ENCODE measurements at regions not wholly inside any gene's neighbourhood (a gene's known extent, or its start where the extent isn't known, plus 50 kb on each side); places are given as distances from the start of the nearest gene placed in this dataset.
"Not testable (repeated sequence)": the region's sequence is repeated elsewhere in the genome, so short reads cannot be mapped to it uniquely, and the experiment has no call there.

- Histone ChIP-seq H3K4me1 (ENCODE audit: control insufficient read depth in 2 of 2, insufficient read depth in 2 of 2, low read length in 2 of 2) (no peaks in the 10 kb centered on the region), H3K36me3 (ENCODE audit: control insufficient read depth in 2 of 3, insufficient read depth in 3 of 3, low read length in 3 of 3) (no peaks in the 10 kb centered on the region), H3K27me3 (ENCODE audit: control insufficient read depth in 2 of 2, insufficient read depth in 2 of 2, low read length in 2 of 2) (no peaks in the 10 kb centered on the region), H3K4me3 (ENCODE audit: low read length) (no peak overlapping the region), H3K27ac (ENCODE audit: low read depth, low read length) (no peak overlapping the region), H3K9me3 (ENCODE audit: control insufficient read depth in 2 of 3, low read length in 3 of 3) (no peaks in the 10 kb centered on the region)
- no peak overlapping the region for H3K4me3 Mint-ChIP-seq
- H3K9me3 Mint-ChIP-seq: no peaks in the 10 kb centered on the region
- H3K4me1 Mint-ChIP-seq: peaks cover 0 to 9% (median 5%) of the 10 kb centered on the region in 7 donors
- intact Hi-C loops (cut with micrococcal nuclease): no loop called here
- CTCF ChIA-PET: no interaction called here
- no peak for ATAC-seq
- no peak overlapping the region for H3K27ac Mint-ChIP-seq
- POLR2A ChIA-PET: no interaction called here
- peaks cover 13 to 44% (median 24%) of the 10 kb centered on the region in 5 donors for H3K27me3 Mint-ChIP-seq
- DNase-seq: no peak
- no peaks in the 10 kb centered on the region for H3K36me3 Mint-ChIP-seq
Observed at GRCh38 chr1:38500352-38500751, 359.2 kb downstream of the RRAGC start.

- H3K27ac ChIP-seq (ENCODE audit: low read depth, low read length): no peak overlapping the region
- Mint-ChIP-seq H3K4me1 (peaks cover 0 to 9% (median 5%) of the 10 kb centered on the region in 7 donors), H3K4me3 (no peak overlapping the region), H3K27ac (no peak overlapping the region), H3K36me3 (no peaks in the 10 kb centered on the region), H3K27me3 (peaks cover 9 to 34% (median 14%) of the 10 kb centered on the region in 5 donors), H3K9me3 (no peaks in the 10 kb centered on the region)
- no peak overlapping the region for H3K4me3 ChIP-seq (ENCODE audit: low read length)
- POLR2A ChIA-PET: no interaction called here
- H3K4me1 ChIP-seq (ENCODE audit: control insufficient read depth in 2 of 2, insufficient read depth in 2 of 2, low read length in 2 of 2): no peaks in the 10 kb centered on the region
- CTCF ChIA-PET: no interaction called here
- H3K9me3 ChIP-seq (ENCODE audit: control insufficient read depth in 2 of 3, low read length in 3 of 3): no peaks in the 10 kb centered on the region
- DNase-seq: no peak
- ATAC-seq: no peak
- H3K27me3 ChIP-seq (ENCODE audit: control insufficient read depth in 2 of 2, insufficient read depth in 2 of 2, low read length in 2 of 2): no peaks in the 10 kb centered on the region
- no peaks in the 10 kb centered on the region for H3K36me3 ChIP-seq (ENCODE audit: control insufficient read depth in 2 of 3, insufficient read depth in 3 of 3, low read length in 3 of 3)
- intact Hi-C loops (cut with micrococcal nuclease): no loop called here
Observed at GRCh38 chr1:38498686-38499085, 360.9 kb downstream of the RRAGC start.

GRCh38 chr1:38497921-38498656 is 361.5 kb downstream of the RRAGC start:
- Histone ChIP-seq H3K27ac (ENCODE audit: low read depth, low read length) (no peak overlapping the region), H3K36me3 (ENCODE audit: control insufficient read depth in 2 of 3, insufficient read depth in 3 of 3, low read length in 3 of 3) (no peaks in the 10 kb centered on the region), H3K4me1 (ENCODE audit: control insufficient read depth in 2 of 2, insufficient read depth in 2 of 2, low read length in 2 of 2) (no peaks in the 10 kb centered on the region), H3K9me3 (ENCODE audit: control insufficient read depth in 2 of 3, low read length in 3 of 3) (no peaks in the 10 kb centered on the region), H3K4me3 (ENCODE audit: low read length) (no peak overlapping the region), H3K27me3 (ENCODE audit: control insufficient read depth in 2 of 2, insufficient read depth in 2 of 2, low read length in 2 of 2) (no peaks in the 10 kb centered on the region)
- ChIA-PET POLR2A (no interaction called here), CTCF (no interaction called here)
- Mint-ChIP-seq H3K36me3 (no peaks in the 10 kb centered on the region), H3K4me3 (no peak overlapping the region), H3K27me3 (peaks cover 3 to 29% (median 8%) of the 10 kb centered on the region in 5 donors), H3K4me1 (peaks cover 0 to 9% (median 5%) of the 10 kb centered on the region in 7 donors), H3K9me3 (no peaks in the 10 kb centered on the region), H3K27ac (no peak overlapping the region)
- ATAC-seq (no peak), DNase-seq (no peak)
- intact Hi-C loops (cut with micrococcal nuclease): no loop called here

GRCh38 chr1:38493306-38493705 is 366.3 kb downstream of the RRAGC start:
- H3K9me3 Mint-ChIP-seq; H3K4me3 ChIP-seq (ENCODE audit: low read length); ATAC-seq; H3K4me3 Mint-ChIP-seq; H3K4me1 Mint-ChIP-seq; H3K27me3 ChIP-seq (ENCODE audit: control insufficient read depth in 2 of 2, insufficient read depth in 2 of 2, low read length in 2 of 2); H3K36me3 ChIP-seq (ENCODE audit: control insufficient read depth in 2 of 3, insufficient read depth in 3 of 3, low read length in 3 of 3); POLR2A ChIA-PET; DNase-seq; H3K36me3 Mint-ChIP-seq; H3K9me3 ChIP-seq (ENCODE audit: control insufficient read depth in 2 of 3, low read length in 3 of 3); H3K4me1 ChIP-seq (ENCODE audit: control insufficient read depth in 2 of 2, insufficient read depth in 2 of 2, low read length in 2 of 2); H3K27ac Mint-ChIP-seq; H3K27ac ChIP-seq (ENCODE audit: low read depth, low read length); intact Hi-C loops (cut with micrococcal nuclease): not testable (repeated sequence)
- CTCF ChIA-PET: interaction anchor here (0.6 kb wide), 1 partner anchor 502 kb away, joined by 7 read pairs; no protein-coding TSS in a partner anchor
- peaks cover 0 to 21% (median 10%) of the 10 kb centered on the region in 5 donors for H3K27me3 Mint-ChIP-seq

- Mint-ChIP-seq H3K27me3 (peaks cover 10 to 36% (median 22%) of the 10 kb centered on the region in 5 donors), H3K4me3 (peak overlapping the region in 1 of 10 donors; percentile 43), H3K4me1 (peaks cover 0 to 5% (median 4%) of the 10 kb centered on the region in 7 donors), H3K27ac (no peak overlapping the region), H3K36me3 (no peaks in the 10 kb centered on the region), H3K9me3 (peaks cover 0 to 2% (median 0%) of the 10 kb centered on the region in 11 donors)
- no peaks in the 10 kb centered on the region for H3K36me3 ChIP-seq (ENCODE audit: control insufficient read depth in 2 of 3, insufficient read depth in 3 of 3, low read length in 3 of 3)
- no peak for ATAC-seq
- peak in 5 of 9 donors; percentile 25 to 38 (median 36) for DNase-seq
- no peak overlapping the region for H3K4me3 ChIP-seq (ENCODE audit: low read length)
- H3K27ac ChIP-seq (ENCODE audit: low read depth, low read length): no peak overlapping the region
- ChIA-PET POLR2A (no interaction called here), CTCF (interaction anchor here (0.7 to 1.1 kb wide), 2 partner anchors 15 to 70 kb away, joined by 3 read pairs; no protein-coding TSS in a partner anchor)
- no peaks in the 10 kb centered on the region for H3K27me3 ChIP-seq (ENCODE audit: control insufficient read depth in 2 of 2, insufficient read depth in 2 of 2, low read length in 2 of 2)
- intact Hi-C loops (cut with micrococcal nuclease): loop anchor here (1.0 kb wide), 1 partner anchor 97 kb away; no protein-coding TSS in a partner anchor
- H3K9me3 ChIP-seq (ENCODE audit: control insufficient read depth in 2 of 3, low read length in 3 of 3): no peaks in the 10 kb centered on the region
- no peaks in the 10 kb centered on the region for H3K4me1 ChIP-seq (ENCODE audit: control insufficient read depth in 2 of 2, insufficient read depth in 2 of 2, low read length in 2 of 2)
Observed at GRCh38 chr1:38489844-38490270, 369.7 kb downstream of the RRAGC start.

- Mint-ChIP-seq H3K9me3 (peaks cover 0 to 2% (median 0%) of the 10 kb centered on the region in 11 donors), H3K27me3 (peaks cover 18 to 47% (median 28%) of the 10 kb centered on the region in 5 donors), H3K27ac (no peak overlapping the region), H3K36me3 (no peaks in the 10 kb centered on the region), H3K4me3 (no peak overlapping the region), H3K4me1 (peaks cover 0 to 5% (median 4%) of the 10 kb centered on the region in 7 donors)
- Histone ChIP-seq H3K27me3 (ENCODE audit: control insufficient read depth in 2 of 2, insufficient read depth in 2 of 2, low read length in 2 of 2) (no peaks in the 10 kb centered on the region), H3K36me3 (ENCODE audit: control insufficient read depth in 2 of 3, insufficient read depth in 3 of 3, low read length in 3 of 3) (no peaks in the 10 kb centered on the region), H3K4me3 (ENCODE audit: low read length) (no peak overlapping the region), H3K27ac (ENCODE audit: low read depth, low read length) (no peak overlapping the region), H3K9me3 (ENCODE audit: control insufficient read depth in 2 of 3, low read length in 3 of 3) (no peaks in the 10 kb centered on the region), H3K4me1 (ENCODE audit: control insufficient read depth in 2 of 2, insufficient read depth in 2 of 2, low read length in 2 of 2) (no peaks in the 10 kb centered on the region)
- intact Hi-C loops (cut with micrococcal nuclease): no loop called here
- CTCF ChIA-PET: interaction anchor here (0.5 kb wide), 1 partner anchor 70 kb away, joined by 3 read pairs; no protein-coding TSS in a partner anchor
- no peak for DNase-seq
- POLR2A ChIA-PET: no interaction called here
- ATAC-seq: no peak
Observed at GRCh38 chr1:38488162-38488898, 371.2 kb downstream of the RRAGC start.
